Activated CD8-positive, alpha-beta T cell treated with anti-CD3 and anti-CD28 coated beads, Interleukin-2, amount 10 ng/mL, durations not matched to agents 7 days and 5 days (primary cell): ENCODE measurements at regions not wholly inside any gene's neighbourhood (a gene's known extent, or its start where the extent isn't known, plus 50 kb on each side); places are given as distances from the start of the nearest gene placed in this dataset.
A peak's percentile ranks its signal among the peaks of the same experiment; 100 is the strongest.

ENCODE experiments used
- ATAC-seq: fragments of 150-1000 bp; cut with Tn5 transposase; one replicate; pipeline ENCODE4 v1.10.0; 2021; ENCODE audit warnings: moderate library complexity
- CTCF ChIA-PET: fragments of 350-600 bp; sonication (Branson Sonifier 250); formaldehyde crosslinking; loops from one replicate; lab custom pipeline; 2021; ENCODE audit warnings: antibody characterized with exemption; lab: Charles Lee
- POLR2A ChIA-PET: fragments of 350-600 bp; sonication (Branson Sonifier 250); formaldehyde crosslinking; loops from one replicate; lab custom pipeline; 2021; ENCODE audit warnings: antibody characterized with exemption; lab: Charles Lee
- DNase-seq: peaks from one replicate; pipeline ENCODE4 v3.0.0-alpha.2; 2020
- H3K27ac Mint-ChIP-seq: one replicate; pipeline ENCODE4 v1.8.0; 2021; ENCODE audit warnings: mild to moderate bottlenecking, mixed read lengths
- H3K27me3 Mint-ChIP-seq: one replicate; pipeline ENCODE4 v1.8.0; 2021; ENCODE audit warnings: low read depth, mixed read lengths
- H3K36me3 Mint-ChIP-seq: one replicate; pipeline ENCODE4 v1.8.0; 2021; ENCODE audit warnings: low read depth, mixed read lengths
- H3K4me1 Mint-ChIP-seq: one replicate; pipeline ENCODE4 v1.8.0; 2021; ENCODE audit warnings: low read depth, mixed read lengths
- H3K4me3 Mint-ChIP-seq: one replicate; pipeline ENCODE4 v1.8.0; 2021; ENCODE audit warnings: mild to moderate bottlenecking, mixed read lengths
- H3K9me3 Mint-ChIP-seq: one replicate; pipeline ENCODE4 v1.8.0; 2022; ENCODE audit warnings: mixed read lengths; ENCODE audit not compliant: insufficient read depth

DNA sequence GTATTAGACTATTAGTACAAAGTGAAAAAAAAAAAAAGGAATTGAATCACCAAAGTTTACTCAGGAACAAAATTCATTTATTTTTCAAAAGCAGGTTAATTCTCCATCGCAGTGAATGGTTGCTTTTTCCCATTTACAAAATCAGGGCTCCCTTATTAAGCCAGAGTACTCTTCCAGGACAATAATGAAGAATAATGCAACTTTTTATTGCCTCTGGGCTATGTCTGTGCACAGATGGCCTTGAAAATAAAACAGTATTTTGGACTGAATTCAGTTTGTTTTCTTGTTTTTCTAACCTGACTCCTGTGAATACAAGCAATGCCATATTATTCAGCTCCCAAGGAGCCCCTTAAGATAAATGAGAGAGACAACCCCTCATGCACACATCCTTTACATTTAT is 246.8 kb downstream of the KCNS3 start:
- DNase-seq (no peak), ATAC-seq (no peak)
- no peaks in the 10 kb centered on the region for H3K9me3 Mint-ChIP-seq
- H3K4me3 Mint-ChIP-seq, result no peak overlapping the region
- ChIA-PET CTCF (no interaction called here), POLR2A (no interaction called here)
- H3K4me1 Mint-ChIP-seq, result no peaks in the 10 kb centered on the region
- no peaks in the 10 kb centered on the region for H3K27me3 Mint-ChIP-seq
- H3K27ac Mint-ChIP-seq, result no peak overlapping the region
- H3K36me3 Mint-ChIP-seq, result no peaks in the 10 kb centered on the region

- DNase-seq, result no peak
- POLR2A ChIA-PET, result no interaction called here
- no peaks in the 10 kb centered on the region for H3K36me3 Mint-ChIP-seq
- no peak for ATAC-seq
- no peaks in the 10 kb centered on the region for H3K27me3 Mint-ChIP-seq
- no peaks in the 10 kb centered on the region for H3K4me1 Mint-ChIP-seq
- H3K9me3 Mint-ChIP-seq, result no peaks in the 10 kb centered on the region
- H3K27ac Mint-ChIP-seq, result no peak overlapping the region
- CTCF ChIA-PET, result no interaction called here
- H3K4me3 Mint-ChIP-seq, result no peak overlapping the region
These were observed 245.8 kb downstream of the KCNS3 start for GRCh38 chr2:18124116-18124835.

DNA sequence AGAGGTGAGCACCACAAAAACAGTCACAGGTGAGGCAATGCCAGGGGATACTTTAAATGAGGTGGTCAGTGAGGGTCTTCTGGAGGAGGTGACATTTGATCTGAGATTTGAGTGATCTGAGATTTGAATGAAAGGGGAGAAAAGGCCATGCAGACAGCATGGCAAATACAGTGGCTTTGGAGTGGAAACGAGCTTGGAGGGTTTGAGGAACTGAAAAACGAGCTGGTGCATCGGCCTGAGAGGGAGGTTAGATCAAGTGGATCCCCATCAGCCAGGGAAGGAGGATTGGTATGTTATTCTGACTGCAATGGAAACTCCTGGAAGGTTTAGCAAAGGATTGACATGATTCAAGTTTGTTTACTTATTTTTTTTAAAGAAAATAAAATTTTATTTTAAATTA is 245.1 kb downstream of the KCNS3 start:
- H3K9me3 Mint-ChIP-seq, result no peaks in the 10 kb centered on the region
- no peak for ATAC-seq
- no peaks in the 10 kb centered on the region for H3K4me1 Mint-ChIP-seq
- POLR2A ChIA-PET, result no interaction called here
- H3K27me3 Mint-ChIP-seq, result no peaks in the 10 kb centered on the region
- no peaks in the 10 kb centered on the region for H3K36me3 Mint-ChIP-seq
- CTCF ChIA-PET, result no interaction called here
- H3K4me3 Mint-ChIP-seq, result no peak overlapping the region
- no peak overlapping the region for H3K27ac Mint-ChIP-seq
- DNase-seq, result no peak

DNA sequence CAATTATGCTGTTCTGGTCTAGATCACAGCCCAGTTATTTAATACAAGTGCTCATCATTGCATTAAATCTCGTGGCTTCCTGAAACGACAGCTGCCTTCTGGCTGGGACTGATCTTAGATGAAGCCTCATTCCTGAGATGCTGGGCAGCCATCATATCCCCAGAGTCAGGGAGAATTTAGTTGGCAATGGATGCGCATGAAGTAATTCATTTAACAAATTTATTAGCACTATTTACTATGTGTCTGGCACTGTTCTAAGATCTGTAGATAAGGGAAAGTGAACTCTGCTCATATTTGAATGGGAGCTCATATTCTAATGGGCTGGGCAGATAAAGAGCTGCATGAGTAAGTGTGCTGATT is 244.7 kb downstream of the KCNS3 start:
- POLR2A ChIA-PET, result no interaction called here
- no peaks in the 10 kb centered on the region for H3K9me3 Mint-ChIP-seq
- H3K27ac Mint-ChIP-seq, result no peak overlapping the region
- CTCF ChIA-PET, result no interaction called here
- ATAC-seq (no peak), DNase-seq (no peak)
- no peaks in the 10 kb centered on the region for H3K27me3 Mint-ChIP-seq
- no peak overlapping the region for H3K4me3 Mint-ChIP-seq
- H3K36me3 Mint-ChIP-seq, result no peaks in the 10 kb centered on the region
- no peaks in the 10 kb centered on the region for H3K4me1 Mint-ChIP-seq

GRCh38 chr2:18122544-18123210 is 244.2 kb downstream of the KCNS3 start:
- no peaks in the 10 kb centered on the region for H3K4me1 Mint-ChIP-seq
- H3K27me3 Mint-ChIP-seq, result no peaks in the 10 kb centered on the region
- H3K27ac Mint-ChIP-seq, result no peak overlapping the region
- POLR2A ChIA-PET, result no interaction called here
- H3K36me3 Mint-ChIP-seq, result no peaks in the 10 kb centered on the region
- CTCF ChIA-PET, result no interaction called here
- DNase-seq, result no peak
- no peaks in the 10 kb centered on the region for H3K9me3 Mint-ChIP-seq
- no peak overlapping the region for H3K4me3 Mint-ChIP-seq
- ATAC-seq, result no peak

GRCh38 chr2:18119883-18120282 is 241.4 kb downstream of the KCNS3 start:
- Mint-ChIP-seq H3K4me3 (no peak overlapping the region), H3K36me3 (no peaks in the 10 kb centered on the region), H3K27ac (no peak overlapping the region), H3K27me3 (no peaks in the 10 kb centered on the region), H3K4me1 (no peaks in the 10 kb centered on the region), H3K9me3 (no peaks in the 10 kb centered on the region)
- no peak for DNase-seq
- ATAC-seq, result no peak
- ChIA-PET CTCF (no interaction called here), POLR2A (no interaction called here)

DNA sequence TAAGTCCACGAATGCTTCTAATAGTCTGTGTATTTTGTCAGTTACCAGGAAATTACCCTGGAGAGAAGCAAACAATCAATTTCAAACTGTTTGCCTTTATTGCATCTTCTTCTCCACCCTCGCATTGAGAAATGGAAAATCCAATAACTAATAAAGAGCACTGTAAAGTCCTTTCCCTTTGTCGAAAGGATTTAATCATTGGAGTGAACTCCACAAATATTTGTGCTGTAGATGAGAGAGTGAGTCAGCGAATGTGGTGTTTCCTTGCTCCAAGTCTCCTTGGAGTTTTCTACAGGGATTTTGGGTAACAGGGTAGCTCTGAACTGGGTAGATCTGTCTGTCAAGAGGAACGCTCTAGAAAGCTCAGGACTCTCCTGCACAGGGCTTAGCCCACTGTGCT is 240.2 kb downstream of the KCNS3 start:
- Mint-ChIP-seq H3K27ac (no peak overlapping the region), H3K27me3 (no peaks in the 10 kb centered on the region), H3K4me3 (no peak overlapping the region), H3K4me1 (no peaks in the 10 kb centered on the region), H3K9me3 (no peaks in the 10 kb centered on the region), H3K36me3 (no peaks in the 10 kb centered on the region)
- CTCF ChIA-PET, result no interaction called here
- ATAC-seq (no peak), DNase-seq (no peak)
- POLR2A ChIA-PET, result no interaction called here

DNA sequence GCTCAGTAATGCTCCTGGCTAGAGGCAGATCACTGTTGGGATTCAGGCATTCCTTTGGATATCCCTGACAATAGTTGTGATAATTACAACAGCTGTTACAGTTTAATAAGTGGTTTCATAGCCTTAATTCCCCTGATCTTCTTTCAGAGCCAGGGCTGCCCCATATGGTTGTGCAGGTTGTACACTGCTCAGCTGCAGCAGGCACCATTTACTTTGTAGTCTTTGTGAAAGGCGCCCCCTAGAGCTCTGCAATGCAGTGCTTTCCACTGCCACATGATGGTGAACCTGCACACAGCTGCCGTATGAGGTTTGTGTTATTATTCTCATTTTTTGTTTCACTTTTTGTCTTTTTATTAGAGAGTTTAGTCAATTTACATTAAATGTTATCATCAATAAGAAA is 239.1 kb downstream of the KCNS3 start:
- no peak overlapping the region for H3K4me3 Mint-ChIP-seq
- CTCF ChIA-PET, result interaction anchor here (1.0 to 1.3 kb wide), 2 partner anchors 24 to 40 kb away, joined by 3 read pairs; no protein-coding TSS in a partner anchor
- no peaks in the 10 kb centered on the region for H3K27me3 Mint-ChIP-seq
- ATAC-seq (no peak), DNase-seq (peak; percentile 37)
- H3K9me3 Mint-ChIP-seq, result no peaks in the 10 kb centered on the region
- POLR2A ChIA-PET, result no interaction called here
- H3K27ac Mint-ChIP-seq, result no peak overlapping the region
- H3K36me3 Mint-ChIP-seq, result no peaks in the 10 kb centered on the region
- H3K4me1 Mint-ChIP-seq, result no peaks in the 10 kb centered on the region

- ChIA-PET CTCF (no interaction called here), POLR2A (no interaction called here)
- ATAC-seq (no peak), DNase-seq (no peak)
- H3K4me3 Mint-ChIP-seq, result no peak overlapping the region
- no peaks in the 10 kb centered on the region for H3K4me1 Mint-ChIP-seq
- H3K36me3 Mint-ChIP-seq, result no peaks in the 10 kb centered on the region
- H3K9me3 Mint-ChIP-seq, result no peaks in the 10 kb centered on the region
- no peaks in the 10 kb centered on the region for H3K27me3 Mint-ChIP-seq
- H3K27ac Mint-ChIP-seq, result no peak overlapping the region
These were observed 231.8 kb downstream of the KCNS3 start for GRCh38 chr2:18110222-18110621.

DNA sequence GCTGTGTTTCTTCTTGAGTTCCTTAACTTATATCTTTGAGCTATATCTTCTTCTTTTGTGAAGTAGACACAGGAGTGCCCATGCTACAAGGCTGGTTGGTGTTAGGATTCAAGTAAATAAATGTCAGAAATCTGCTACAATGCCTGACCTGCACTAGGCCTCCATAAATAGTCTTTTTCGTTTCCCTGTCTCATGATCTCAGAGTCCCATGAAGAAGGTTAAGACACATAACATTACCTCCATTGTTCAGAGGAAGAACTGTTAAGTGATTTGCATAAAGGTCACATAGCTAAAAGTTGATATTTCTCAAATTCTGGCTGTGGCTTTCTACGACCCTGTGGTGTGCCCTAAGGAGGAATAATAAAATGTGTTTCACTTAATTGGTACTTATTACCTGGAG is 228.4 kb downstream of the KCNS3 start:
- POLR2A ChIA-PET, result no interaction called here
- no peaks in the 10 kb centered on the region for H3K4me1 Mint-ChIP-seq
- ATAC-seq (no peak), DNase-seq (no peak)
- no peak overlapping the region for H3K4me3 Mint-ChIP-seq
- H3K27ac Mint-ChIP-seq, result no peak overlapping the region
- H3K36me3 Mint-ChIP-seq, result no peaks in the 10 kb centered on the region
- no peaks in the 10 kb centered on the region for H3K9me3 Mint-ChIP-seq
- CTCF ChIA-PET, result no interaction called here
- H3K27me3 Mint-ChIP-seq, result no peaks in the 10 kb centered on the region

GRCh38 chr2:18105929-18106328 is 227.5 kb downstream of the KCNS3 start:
- Mint-ChIP-seq H3K4me1 (no peaks in the 10 kb centered on the region), H3K27ac (no peak overlapping the region), H3K4me3 (no peak overlapping the region), H3K9me3 (no peaks in the 10 kb centered on the region), H3K36me3 (no peaks in the 10 kb centered on the region), H3K27me3 (no peaks in the 10 kb centered on the region)
- no peak for ATAC-seq
- DNase-seq, result no peak
- ChIA-PET POLR2A (no interaction called here), CTCF (no interaction called here)

- H3K27me3 Mint-ChIP-seq, result no peaks in the 10 kb centered on the region
- H3K9me3 Mint-ChIP-seq, result no peaks in the 10 kb centered on the region
- no peak overlapping the region for H3K4me3 Mint-ChIP-seq
- ATAC-seq (no peak), DNase-seq (no peak)
- H3K36me3 Mint-ChIP-seq, result no peaks in the 10 kb centered on the region
- CTCF ChIA-PET, result no interaction called here
- H3K27ac Mint-ChIP-seq, result no peak overlapping the region
- H3K4me1 Mint-ChIP-seq, result no peaks in the 10 kb centered on the region
- POLR2A ChIA-PET, result no interaction called here
These were observed 226.2 kb downstream of the KCNS3 start for GRCh38 chr2:18104595-18105224.
